Peyer's patch (tissue), 4 donors: ENCODE measurements at regions not wholly inside any gene's neighbourhood (a gene's known extent, or its start where the extent isn't known, plus 50 kb on each side); places are given as distances from the start of the nearest gene placed in this dataset.

Experiments
- CTCF ChIP-seq, 6 experiments: fragments of 450-650 bp in 4 of 6; fragments of 200-600 bp in 2 of 6; sonication (generic) in 1 of 6; IDR thresholded peaks; one replicate each; pipeline ENCODE4 v1.5.1; 2017 to 2019; ENCODE audit warnings: antibody characterized with exemption in 6 of 6, mild to moderate bottlenecking in 3 of 6, moderate library complexity in 1 of 6
- POLR2A ChIP-seq, 2 donors: fragments of 450-650 bp; IDR thresholded peaks; one replicate each; pipeline ENCODE4 v1.5.1; 2017; ENCODE audit warnings: antibody characterized with exemption in 2 of 2, mild to moderate bottlenecking in 2 of 2, moderate library complexity in 2 of 2

GRCh38 chr22:48478124-48478523 lies 1349.5 kb downstream of the BRD1 start:
- TF ChIP-seq CTCF (IDR thresholded peaks at IDR 0.05) (no peak), POLR2A (IDR thresholded peaks at IDR 0.05) (no peak)
